ENCODE measurements at regions not wholly inside any gene's neighbourhood (a gene's known extent, or its start where the extent isn't known, plus 50 kb on each side); places are given as distances from the start of the nearest gene placed in this dataset.

GRCh38 chr4:125434136-125434535, 119.4 kb downstream of the FAT4 start:
- DNase-seq (ENCODE audit: low spot score) = no peak

GRCh38 chr4:125440814-125441213, 126.1 kb downstream of the FAT4 start:
- DNase-seq (ENCODE audit: low spot score) = no peak

- no peak for DNase-seq (ENCODE audit: low spot score)
Measured at GRCh38 chr4:125444166-125444565, 129.4 kb downstream of the FAT4 start.

GRCh38 chr4:125445525-125445924, 130.8 kb downstream of the FAT4 start:
- no peak for DNase-seq (ENCODE audit: low spot score)

- no peak for DNase-seq (ENCODE audit: low spot score)
Measured at GRCh38 chr4:125447551-125448290, 133.0 kb downstream of the FAT4 start.

GRCh38 chr4:125456075-125456474, 141.3 kb downstream of the FAT4 start:
- DNase-seq (ENCODE audit: low spot score) = no peak

- DNase-seq (ENCODE audit: low spot score) = no peak
Measured at GRCh38 chr4:125459531-125459930, 144.8 kb downstream of the FAT4 start.

- DNase-seq (ENCODE audit: low spot score) = no peak
Measured at GRCh38 chr4:125461676-125462363, 147.1 kb downstream of the FAT4 start.

- DNase-seq (ENCODE audit: low spot score) = no peak
Measured at GRCh38 chr4:125464146-125464545, 149.4 kb downstream of the FAT4 start.

GRCh38 chr4:125481334-125482045, 166.7 kb downstream of the FAT4 start:
- DNase-seq (ENCODE audit: low spot score) = no peak

- DNase-seq (ENCODE audit: low spot score) = no peak
Measured at GRCh38 chr4:125482822-125483221, 168.1 kb downstream of the FAT4 start.

GRCh38 chr4:125483278-125483677, 168.5 kb downstream of the FAT4 start:
- no peak for DNase-seq (ENCODE audit: low spot score)

- no peak for DNase-seq (ENCODE audit: low spot score)
Measured at GRCh38 chr4:125484912-125485311, 170.2 kb downstream of the FAT4 start.

- DNase-seq (ENCODE audit: low spot score) = no peak
Measured at GRCh38 chr4:125486351-125486750, 171.6 kb downstream of the FAT4 start.

- no peak for DNase-seq (ENCODE audit: low spot score)
Measured at GRCh38 chr4:125489952-125490690, 175.4 kb downstream of the FAT4 start.

- no peak for DNase-seq (ENCODE audit: low spot score)
Measured at GRCh38 chr4:125492957-125493356, 178.2 kb downstream of the FAT4 start.

- no peak for DNase-seq (ENCODE audit: low spot score)
Measured at GRCh38 chr4:125497861-125498260, 183.1 kb downstream of the FAT4 start.

GRCh38 chr4:125498981-125499380, 184.2 kb downstream of the FAT4 start:
- DNase-seq (ENCODE audit: low spot score) = no peak

- DNase-seq (ENCODE audit: low spot score) = no peak
Measured at GRCh38 chr4:125501090-125501489, 186.3 kb downstream of the FAT4 start.

- no peak for DNase-seq (ENCODE audit: low spot score)
Measured at GRCh38 chr4:125501568-125501967, 186.8 kb downstream of the FAT4 start.

GRCh38 chr4:125505621-125506020, 190.9 kb downstream of the FAT4 start:
- DNase-seq (ENCODE audit: low spot score) = no peak

GRCh38 chr4:125507141-125507540, 192.4 kb downstream of the FAT4 start:
- no peak for DNase-seq (ENCODE audit: low spot score)

Measured in RKO (cell line).